Adrenal gland (tissue), 9 donors: ENCODE measurements at regions not wholly inside any gene's neighbourhood (a gene's known extent, or its start where the extent isn't known, plus 50 kb on each side); places are given as distances from the start of the nearest gene placed in this dataset.

Experiments
- DNase-seq, 7 donors: peaks; one replicate each; pipeline ENCODE4 v3.0.0-alpha.2; 2019 to 2020
- H3K27ac ChIP-seq, 5 donors: fragments of 200-600 bp; sonication (generic) in 4 of 5; 1 replicate in 3 of 5; 2 replicates in 2 of 5; pipeline versions ENCODE4 v1.5.1 to v1.8.0; 2016 to 2020; ENCODE audit warnings: mild to moderate bottlenecking in 1 of 5
- H3K27me3 ChIP-seq: fragments of 200-600 bp; 2 replicates; pipeline ENCODE4 v1.8.0; 2021
- H3K36me3 ChIP-seq, 2 donors: fragments of 200-600 bp; replicated peaks in 1 of 2; 1 replicate in 1 of 2; 2 replicates in 1 of 2; pipeline versions ENCODE4 v1.5.1 to v1.8.0; 2018 to 2022
- H3K4me1 ChIP-seq, 2 donors: fragments of 200-600 bp; replicated peaks in 1 of 2; 1 replicate in 1 of 2; 2 replicates in 1 of 2; pipeline versions ENCODE4 v1.5.1 to v1.8.0; 2018 to 2021
- H3K4me3 ChIP-seq, 4 donors: fragments of 200-600 bp; sonication (generic) in 3 of 4; one replicate each; pipeline ENCODE4 v1.5.1; 2016 to 2018
- H3K9me3 ChIP-seq, 3 donors: fragments of 200-600 bp; sonication (generic) in 1 of 3; replicated peaks in 1 of 3; 1 replicate in 2 of 3; 2 replicates in 1 of 3; pipeline versions ENCODE4 v1.5.1 to v1.8.0; 2016 to 2021
- CTCF ChIP-seq, 6 experiments: fragments of 450-650 bp in 4 of 6; fragments of 200-600 bp in 2 of 6; sonication (generic) in 1 of 6; IDR thresholded peaks; 1 replicate in 5 of 6; 2 replicates in 1 of 6; pipeline versions ENCODE4 v1.5.1 to v1.8.0; 2016 to 2021; ENCODE audit warnings: antibody characterized with exemption in 6 of 6, mild to moderate bottlenecking in 2 of 6, moderate library complexity in 1 of 6
- POLR2A ChIP-seq, 2 donors: fragments of 450-650 bp; IDR thresholded peaks; one replicate each; pipeline ENCODE4 v1.6.1; 2017; ENCODE audit warnings: antibody characterized with exemption in 2 of 2, mild to moderate bottlenecking in 2 of 2, moderate library complexity in 1 of 2
- WGBS, 4 donors: extraction: QIAGEN DNeasy Blood & Tissue Kit in 2 of 4; methylation state at CpG; one replicate each; pipeline versions ENCODE4 v1.1.5 to v1.1.7; 2013 to 2017; 5-methylcytosine and 5-hydroxymethylcytosine counted together
- intact Hi-C, 2 donors: fragments of 100-400 bp; cut with DNase I; formaldehyde crosslinking; loops; one replicate each; pipeline versions ENCODE4 v1.14.1 to v1.15.0; 2022 to 2023
- donor health status: healthy with polysubstance abuse.
- donor health status: Bipolar disorder and iron deficiency.
- donor health status: DM: yes; HTN: yes; CAD: no.
- donor health status: DM: no; HTN: no; CAD: no.
- donor health status: DM: no; HTN: no; CAD: no.

- 57 to 85% (median 78%) methylated on average over 1 of the region's 1 CpG for WGBS, 4 donors
- no peak overlapping the region for H3K4me3 ChIP-seq
- H3K36me3 ChIP-seq = no peaks in the 10 kb centered on the region
- H3K27me3 ChIP-seq = no peaks in the 10 kb centered on the region
- TF ChIP-seq CTCF (IDR thresholded peaks at IDR 0.05) (no peak), POLR2A (IDR thresholded peaks at IDR 0.05) (no peak)
- H3K9me3 ChIP-seq = no peaks in the 10 kb centered on the region
- intact Hi-C loops = no loop called here
- H3K27ac ChIP-seq = no peak overlapping the region
- no peaks in the 10 kb centered on the region for H3K4me1 ChIP-seq
- DNase-seq = no peak
Measured at GRCh38 chr2:150937030-150937429, 324.6 kb downstream of the RBM43 start.

GRCh38 chr2:150931451-150931850 lies 330.2 kb downstream of the RBM43 start:
- no peaks in the 10 kb centered on the region for H3K9me3 ChIP-seq
- DNase-seq = no peak

GRCh38 chr2:150925611-150926010 lies 336.1 kb downstream of the RBM43 start:
- Histone ChIP-seq H3K27me3 (no peaks in the 10 kb centered on the region), H3K9me3 (no peaks in the 10 kb centered on the region), H3K27ac (no peak overlapping the region), H3K4me1 (no peaks in the 10 kb centered on the region), H3K36me3 (no peaks in the 10 kb centered on the region), H3K4me3 (no peak overlapping the region)
- intact Hi-C loops = no loop called here
- TF ChIP-seq POLR2A (IDR thresholded peaks at IDR 0.05) (no peak), CTCF (IDR thresholded peaks at IDR 0.05) (no peak)
- no peak for DNase-seq

More at GRCh38 chr2:150931451-150931850, 330.2 kb downstream of the RBM43 start:
- Histone ChIP-seq H3K4me1 (no peaks in the 10 kb centered on the region), H3K36me3 (no peaks in the 10 kb centered on the region), H3K27me3 (no peaks in the 10 kb centered on the region), H3K27ac (no peak overlapping the region), H3K4me3 (no peak overlapping the region)
- intact Hi-C loops = no loop called here
- no peak for TF ChIP-seq CTCF (IDR thresholded peaks at IDR 0.05)
- no peak for TF ChIP-seq POLR2A (IDR thresholded peaks at IDR 0.05)
- WGBS, 4 donors = 93 to 98% (median 95%) methylated on average over 3 of the region's 3 CpGs

- Histone ChIP-seq H3K36me3 (no peaks in the 10 kb centered on the region), H3K27me3 (no peaks in the 10 kb centered on the region), H3K27ac (no peak overlapping the region), H3K4me3 (no peak overlapping the region), H3K9me3 (no peaks in the 10 kb centered on the region), H3K4me1 (no peaks in the 10 kb centered on the region)
- WGBS, 4 donors = 53 to 64% (median 62%) methylated on average over 5 of the region's 5 CpGs
- intact Hi-C loops = no loop called here
- DNase-seq = no peak
- no peak for TF ChIP-seq CTCF (IDR thresholded peaks at IDR 0.05)
- TF ChIP-seq POLR2A (IDR thresholded peaks at IDR 0.05) = no peak
Measured at GRCh38 chr2:150924878-150925277, 336.8 kb downstream of the RBM43 start.
